Esophagus muscularis mucosa (tissue), 4 donors: ENCODE measurements at regions not wholly inside any gene's neighbourhood (a gene's known extent, or its start where the extent isn't known, plus 50 kb on each side); places are given as distances from the start of the nearest gene placed in this dataset.

Experiments
- DNase-seq: peaks from one replicate; pipeline ENCODE4 v3.0.0-alpha.2; 2017; ENCODE audit errors: extremely low spot score
- H3K27ac ChIP-seq, 4 donors: fragments of 200-600 bp; sonication (generic); replicated peaks in 1 of 4; 1 replicate in 3 of 4; 2 replicates in 1 of 4; pipeline ENCODE4 v1.5.1; 2016 to 2019; ENCODE audit warnings: mild to moderate bottlenecking in 1 of 4
- H3K27me3 ChIP-seq, 4 donors: fragments of 200-600 bp; sonication (generic); one replicate each; pipeline versions ENCODE4 v1.5.1 to v1.6.0; 2016 to 2019
- H3K36me3 ChIP-seq, 4 donors: fragments of 200-600 bp; sonication (generic); one replicate each; pipeline ENCODE4 v1.5.1; 2016 to 2019
- H3K4me1 ChIP-seq, 4 donors: fragments of 200-600 bp; sonication (generic); one replicate each; pipeline ENCODE4 v1.5.1; 2016 to 2019
- H3K4me3 ChIP-seq, 4 donors: fragments of 200-600 bp; sonication (generic); 1 replicate in 2 of 4; 2 replicates in 2 of 4; pipeline ENCODE4 v1.5.1; 2016 to 2019; ENCODE audit warnings: mild to moderate bottlenecking in 4 of 4, moderate library complexity in 1 of 4
- H3K9me3 ChIP-seq, 4 donors: fragments of 200-600 bp; sonication (generic); 1 replicate in 3 of 4; 2 replicates in 1 of 4; pipeline ENCODE4 v1.5.1; 2016 to 2019
- CTCF ChIP-seq, 3 experiments: fragments of 200-600 bp in 2 of 3; fragments of 450-650 bp in 1 of 3; sonication (generic) in 2 of 3; IDR thresholded peaks; one replicate each; pipeline ENCODE4 v1.5.1; 2017 to 2019; ENCODE audit warnings: antibody characterized with exemption in 3 of 3, mild to moderate bottlenecking in 2 of 3, moderate library complexity in 1 of 3
- EP300 ChIP-seq: sonication (generic); formaldehyde crosslinking; IDR thresholded peaks from one replicate; pipeline ENCODE4 v1.6.1; 2017; ENCODE audit warnings: antibody characterized with exemption
- POLR2A ChIP-seq: fragments of 450-650 bp; IDR thresholded peaks from one replicate; pipeline ENCODE4 v1.6.1; 2017; ENCODE audit warnings: antibody characterized with exemption, moderate library complexity, mild to moderate bottlenecking, low read depth
- POLR2AphosphoS5 ChIP-seq, 2 donors: sonication (generic); formaldehyde crosslinking; IDR thresholded peaks; one replicate each; pipeline ENCODE4 v1.6.1; 2017; ENCODE audit warnings: antibody characterized with exemption in 2 of 2
- WGBS: methylation state at CpG from one replicate; pipeline ENCODE4 v1.1.5; 2018; 5-methylcytosine and 5-hydroxymethylcytosine counted together
- intact Hi-C: fragments of 100-400 bp; cut with DNase I; formaldehyde crosslinking; loops from one replicate; pipeline ENCODE4 v1.15.1; 2023

GRCh38 chr6:147944122-147944521 lies 398.5 kb upstream of the SASH1 start:
- Histone ChIP-seq H3K9me3 (no peaks in the 10 kb centered on the region), H3K27me3 (no peaks in the 10 kb centered on the region), H3K4me1 (no peaks in the 10 kb centered on the region), H3K4me3 (no peak overlapping the region), H3K27ac (no peak overlapping the region), H3K36me3 (no peaks in the 10 kb centered on the region)
- TF ChIP-seq CTCF (IDR thresholded peaks at IDR 0.05) (no peak), POLR2A (no peak), EP300 (no peak)
- intact Hi-C loops: no loop called here
- no peak for DNase-seq
- WGBS: 86% methylated on average over 5 of the region's 5 CpGs

GRCh38 chr6:147947521-147947920 lies 395.1 kb upstream of the SASH1 start:
- no peak overlapping the region for H3K27ac ChIP-seq
- peaks cover 0 to 11% (median 10%) of the 10 kb centered on the region in 4 donors for H3K4me1 ChIP-seq
- 41% methylated on average over 3 of the region's 3 CpGs for WGBS
- intact Hi-C loops: no loop called here
- H3K9me3 ChIP-seq: no peaks in the 10 kb centered on the region
- H3K27me3 ChIP-seq: no peaks in the 10 kb centered on the region
- DNase-seq: no peak
- H3K4me3 ChIP-seq: no peak overlapping the region
- H3K36me3 ChIP-seq: no peaks in the 10 kb centered on the region
- TF ChIP-seq EP300 (no peak), POLR2AphosphoS5 (IDR thresholded peaks at IDR 0.05) (no peak), POLR2A (no peak), CTCF (IDR thresholded peaks at IDR 0.05) (no peak)

- H3K27me3 ChIP-seq: no peaks in the 10 kb centered on the region
- no peak for DNase-seq
- no peaks in the 10 kb centered on the region for H3K9me3 ChIP-seq
- peak overlapping the region in 2 of 4 donors; percentile 7 to 54 for H3K27ac ChIP-seq
- 68% methylated on average over 6 of the region's 6 CpGs for WGBS
- intact Hi-C loops: no loop called here
- no peak overlapping the region for H3K4me3 ChIP-seq
- H3K4me1 ChIP-seq: peaks cover 0 to 11% (median 10%) of the 10 kb centered on the region in 4 donors
- H3K36me3 ChIP-seq: no peaks in the 10 kb centered on the region
- TF ChIP-seq CTCF (IDR thresholded peaks at IDR 0.05) (no peak), POLR2A (no peak), POLR2AphosphoS5 (IDR thresholded peaks at IDR 0.05) (no peak), EP300 (no peak)
Observed at GRCh38 chr6:147949981-147950622, 392.5 kb upstream of the SASH1 start.

GRCh38 chr6:147950623-147950987 lies 392.0 kb upstream of the SASH1 start:
- Histone ChIP-seq H3K4me3 (no peak overlapping the region), H3K27ac (peak overlapping the region in 3 of 4 donors; percentile 7 to 54 (median 32)), H3K36me3 (no peaks in the 10 kb centered on the region), H3K27me3 (no peaks in the 10 kb centered on the region), H3K4me1 (peaks cover 0 to 11% (median 10%) of the 10 kb centered on the region in 4 donors), H3K9me3 (no peaks in the 10 kb centered on the region)
- peak; percentile 13 to 36 for TF ChIP-seq POLR2AphosphoS5 (IDR thresholded peaks at IDR 0.05)
- no peak for TF ChIP-seq EP300
- intact Hi-C loops: no loop called here
- 22% methylated on average over 5 of the region's 5 CpGs for WGBS
- DNase-seq: no peak

- no peaks in the 10 kb centered on the region for H3K27me3 ChIP-seq
- no peak overlapping the region for H3K27ac ChIP-seq
- 93% methylated on average over 7 of the region's 7 CpGs for WGBS
- H3K4me3 ChIP-seq: no peak overlapping the region
- no peak for DNase-seq
- no peaks in the 10 kb centered on the region for H3K9me3 ChIP-seq
- intact Hi-C loops: no loop called here
- H3K36me3 ChIP-seq: no peaks in the 10 kb centered on the region
- peaks cover 0 to 11% (median 10%) of the 10 kb centered on the region in 4 donors for H3K4me1 ChIP-seq
- no peak for TF ChIP-seq CTCF (IDR thresholded peaks at IDR 0.05)
- no peak for TF ChIP-seq POLR2A
- no peak for TF ChIP-seq EP300
- TF ChIP-seq POLR2AphosphoS5 (IDR thresholded peaks at IDR 0.05): no peak
Observed at GRCh38 chr6:147951726-147952125, 390.9 kb upstream of the SASH1 start.
